ENCODE measurements at regions not wholly inside any gene's neighbourhood (a gene's known extent, or its start where the extent isn't known, plus 50 kb on each side); places are given as distances from the start of the nearest gene placed in this dataset.

DNA sequence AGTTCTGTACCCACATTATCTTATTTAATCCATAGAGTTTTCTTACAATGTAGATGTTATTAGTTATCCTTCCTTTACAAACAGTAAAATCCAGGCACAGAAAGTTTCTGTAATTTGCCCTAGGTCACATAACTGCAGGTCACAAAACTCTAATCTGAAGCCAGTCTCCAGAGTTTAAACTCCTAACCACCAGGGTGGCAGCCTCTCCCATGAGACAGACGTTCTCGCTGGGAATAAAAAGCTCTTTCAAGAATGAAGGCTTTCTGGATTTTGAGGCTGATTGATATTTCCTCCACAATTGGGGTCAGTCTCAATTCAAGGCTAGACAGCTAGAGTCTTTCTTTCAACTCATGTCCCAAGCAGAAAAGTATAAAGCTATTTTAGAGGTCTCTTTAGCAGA is 95.8 kb upstream of the PLEKHG7 start:
- H3K27me3 Mint-ChIP-seq (ENCODE audit: low read depth in 2 of 2) = peaks cover 0 to 6% of the 10 kb centered on the region in 2 donors
- Histone ChIP-seq H3K4me1 (ENCODE audit: control insufficient read depth, insufficient read depth, low read length) (no peaks in the 10 kb centered on the region), H3K4me3 (ENCODE audit: low read length) (no peak overlapping the region), H3K36me3 (ENCODE audit: control insufficient read depth, insufficient read depth, low read length) (no peaks in the 10 kb centered on the region), H3K27me3 (ENCODE audit: control insufficient read depth, insufficient read depth, low read length) (no peaks in the 10 kb centered on the region), H3K9me3 (ENCODE audit: control insufficient read depth, insufficient read depth, low read length) (no peaks in the 10 kb centered on the region), H3K27ac (ENCODE audit: low read length) (no peak overlapping the region)
- DNase-seq (no peak), ATAC-seq (no peak)
- no peak overlapping the region for H3K4me3 Mint-ChIP-seq
- WGBS (ENCODE audit: insufficient coverage) = 86% methylated on average over 2 of the region's 2 CpGs
- H3K4me1 Mint-ChIP-seq = peaks cover 12 to 19% of the 10 kb centered on the region in 2 donors
- peaks cover 2 to 3% of the 10 kb centered on the region in 2 donors for H3K9me3 Mint-ChIP-seq
- intact Hi-C loops (cut with micrococcal nuclease) = no loop called here
- H3K36me3 Mint-ChIP-seq = no peaks in the 10 kb centered on the region
- TF ChIP-seq, protein P1, sequence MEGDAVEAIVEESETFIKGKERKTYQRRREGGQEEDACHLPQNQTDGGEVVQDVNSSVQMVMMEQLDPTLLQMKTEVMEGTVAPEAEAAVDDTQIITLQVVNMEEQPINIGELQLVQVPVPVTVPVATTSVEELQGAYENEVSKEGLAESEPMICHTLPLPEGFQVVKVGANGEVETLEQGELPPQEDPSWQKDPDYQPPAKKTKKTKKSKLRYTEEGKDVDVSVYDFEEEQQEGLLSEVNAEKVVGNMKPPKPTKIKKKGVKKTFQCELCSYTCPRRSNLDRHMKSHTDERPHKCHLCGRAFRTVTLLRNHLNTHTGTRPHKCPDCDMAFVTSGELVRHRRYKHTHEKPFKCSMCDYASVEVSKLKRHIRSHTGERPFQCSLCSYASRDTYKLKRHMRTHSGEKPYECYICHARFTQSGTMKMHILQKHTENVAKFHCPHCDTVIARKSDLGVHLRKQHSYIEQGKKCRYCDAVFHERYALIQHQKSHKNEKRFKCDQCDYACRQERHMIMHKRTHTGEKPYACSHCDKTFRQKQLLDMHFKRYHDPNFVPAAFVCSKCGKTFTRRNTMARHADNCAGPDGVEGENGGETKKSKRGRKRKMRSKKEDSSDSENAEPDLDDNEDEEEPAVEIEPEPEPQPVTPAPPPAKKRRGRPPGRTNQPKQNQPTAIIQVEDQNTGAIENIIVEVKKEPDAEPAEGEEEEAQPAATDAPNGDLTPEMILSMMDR (IDR thresholded peaks at IDR 0.05) = no peak
- H3K27ac Mint-ChIP-seq = no peak overlapping the region

DNA sequence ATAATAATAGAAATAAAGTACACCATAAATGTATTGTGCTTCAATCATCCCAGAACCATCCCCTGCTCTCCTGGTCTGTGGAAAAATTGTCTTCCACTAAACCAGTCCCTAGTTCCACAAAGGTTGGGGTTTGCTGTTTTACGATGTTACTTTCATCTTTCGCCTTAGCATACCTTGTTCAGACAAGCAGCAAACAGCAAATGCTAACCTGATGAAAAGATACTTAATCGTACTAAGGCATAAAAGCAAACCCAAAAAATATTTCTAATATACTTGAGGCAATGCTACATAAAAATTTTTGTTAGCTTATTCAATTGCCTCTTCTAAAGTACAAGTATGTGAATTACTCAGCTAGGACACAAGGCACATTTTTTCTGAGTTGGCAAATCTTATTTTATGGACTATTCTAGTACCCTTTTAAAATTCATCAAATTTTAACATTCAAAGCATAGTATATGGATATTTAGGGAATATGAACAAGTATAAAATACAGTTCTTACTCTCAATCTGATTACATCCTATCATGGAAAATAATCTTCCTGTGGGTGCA is 97.1 kb upstream of the PLEKHG7 start:
- H3K4me3 Mint-ChIP-seq = no peak overlapping the region

DNA sequence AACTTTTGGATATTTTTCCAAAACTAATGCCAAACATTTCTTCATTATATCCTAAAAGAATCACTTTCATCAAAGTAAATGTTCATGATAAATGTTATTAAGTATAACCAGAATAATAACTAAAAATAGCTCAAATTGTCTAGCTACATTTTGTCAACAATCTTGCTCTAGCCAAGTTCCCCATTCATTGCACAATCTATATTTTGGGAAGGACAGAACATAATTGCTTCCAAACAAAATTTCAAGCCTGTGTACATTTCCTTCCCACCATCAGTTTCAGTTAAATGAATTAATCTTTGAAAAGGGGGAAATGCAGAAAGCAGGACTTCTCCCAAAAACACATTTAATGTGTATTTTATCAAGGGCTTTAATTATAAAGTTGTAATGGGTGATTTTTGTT is 98.0 kb upstream of the PLEKHG7 start:
- intact Hi-C loops (cut with micrococcal nuclease) = no loop called here
- no peak for DNase-seq
- H3K27ac Mint-ChIP-seq = no peak overlapping the region

More for the DNA sequence above, 97.1 kb upstream of the PLEKHG7 start:
- H3K4me1 Mint-ChIP-seq = peaks cover 16 to 31% of the 10 kb centered on the region in 2 donors
- WGBS (ENCODE audit: insufficient coverage) = 90% methylated on average over 3 of the region's 3 CpGs
- TF ChIP-seq, protein P1 (IDR thresholded peaks at IDR 0.05) = no peak
- Histone ChIP-seq H3K27me3 (ENCODE audit: control insufficient read depth, insufficient read depth, low read length) (no peaks in the 10 kb centered on the region), H3K27ac (ENCODE audit: low read length) (no peak overlapping the region), H3K9me3 (ENCODE audit: control insufficient read depth, insufficient read depth, low read length) (no peaks in the 10 kb centered on the region), H3K4me3 (ENCODE audit: low read length) (no peak overlapping the region), H3K36me3 (ENCODE audit: control insufficient read depth, insufficient read depth, low read length) (no peaks in the 10 kb centered on the region), H3K4me1 (ENCODE audit: control insufficient read depth, insufficient read depth, low read length) (no peaks in the 10 kb centered on the region)
- H3K27me3 Mint-ChIP-seq (ENCODE audit: low read depth in 2 of 2) = peaks cover 0 to 6% of the 10 kb centered on the region in 2 donors
- DNase-seq (no peak), ATAC-seq (no peak)
- H3K36me3 Mint-ChIP-seq = no peaks in the 10 kb centered on the region
- intact Hi-C loops (cut with micrococcal nuclease) = no loop called here
- H3K9me3 Mint-ChIP-seq = peaks cover 6 to 7% of the 10 kb centered on the region in 2 donors
- H3K27ac Mint-ChIP-seq = no peak overlapping the region

More for the DNA sequence above, 98.0 kb upstream of the PLEKHG7 start:
- TF ChIP-seq, protein P1 (IDR thresholded peaks at IDR 0.05) = no peak
- no peaks in the 10 kb centered on the region for H3K4me1 ChIP-seq (ENCODE audit: control insufficient read depth, insufficient read depth, low read length)
- peaks cover 1% of the 10 kb centered on the region for H3K36me3 Mint-ChIP-seq
- H3K4me3 Mint-ChIP-seq = no peak overlapping the region
- no peaks in the 10 kb centered on the region for H3K36me3 ChIP-seq (ENCODE audit: control insufficient read depth, insufficient read depth, low read length)
- peaks cover 0 to 6% of the 10 kb centered on the region in 2 donors for H3K27me3 Mint-ChIP-seq (ENCODE audit: low read depth in 2 of 2)
- H3K27ac ChIP-seq (ENCODE audit: low read length) = no peak overlapping the region
- H3K9me3 ChIP-seq (ENCODE audit: control insufficient read depth, insufficient read depth, low read length) = peaks cover 7% of the 10 kb centered on the region
- H3K9me3 Mint-ChIP-seq = peaks cover 6 to 9% of the 10 kb centered on the region in 2 donors
- H3K27me3 ChIP-seq (ENCODE audit: control insufficient read depth, insufficient read depth, low read length) = no peaks in the 10 kb centered on the region
- ATAC-seq = no peak
- H3K4me1 Mint-ChIP-seq = peaks cover 16 to 33% of the 10 kb centered on the region in 2 donors
- H3K4me3 ChIP-seq (ENCODE audit: low read length) = no peak overlapping the region

All from natural killer cell (primary cell).